Glutamatergic neuron (in vitro differentiated cells): ENCODE measurements at regions not wholly inside any gene's neighbourhood (a gene's known extent, or its start where the extent isn't known, plus 50 kb on each side); places are given as distances from the start of the nearest gene placed in this dataset.

Experiments
- DNase-seq: peaks from one replicate; pipeline ENCODE4 v3.0.0; 2022
- H3K27ac Mint-ChIP-seq: one replicate; pipeline ENCODE4 v1.8.0; 2020; ENCODE audit warnings: mild to moderate bottlenecking, mixed read lengths, inconsistent platforms; ENCODE audit not compliant: unreplicated experiment
- H3K27me3 Mint-ChIP-seq: one replicate; pipeline ENCODE4 v1.8.0; 2020; ENCODE audit warnings: mild to moderate bottlenecking, moderate library complexity, mixed read lengths, inconsistent platforms; ENCODE audit not compliant: unreplicated experiment
- H3K36me3 Mint-ChIP-seq: one replicate; pipeline ENCODE4 v1.8.0; 2020; ENCODE audit warnings: mild to moderate bottlenecking, mixed read lengths, inconsistent platforms; ENCODE audit not compliant: unreplicated experiment
- H3K4me1 Mint-ChIP-seq: one replicate; pipeline ENCODE4 v1.8.0; 2020; ENCODE audit warnings: mild to moderate bottlenecking, low read depth, mixed read lengths, inconsistent platforms; ENCODE audit not compliant: unreplicated experiment
- H3K4me3 Mint-ChIP-seq: one replicate; pipeline ENCODE4 v1.8.0; 2020; ENCODE audit warnings: mild to moderate bottlenecking, mixed read lengths, inconsistent platforms; ENCODE audit not compliant: unreplicated experiment
- H3K9me3 Mint-ChIP-seq: one replicate; pipeline ENCODE4 v1.8.0; 2020; ENCODE audit warnings: mild to moderate bottlenecking, moderate library complexity, mixed read lengths, inconsistent platforms; ENCODE audit not compliant: unreplicated experiment
- CTCF ChIP-seq: fragments of 200-600 bp; sonication (generic); IDR thresholded peaks from one replicate; pipeline ENCODE4 v1.5.0; 2021; ENCODE audit not compliant: partially characterized antibody, unreplicated experiment

- no peaks in the 10 kb centered on the region for H3K9me3 Mint-ChIP-seq
- no peak for TF ChIP-seq CTCF
These were observed 86.1 kb downstream of the RAP2A start for GRCh38 chr13:97520061-97520460.

GRCh38 chr13:97520866-97521265, 86.9 kb downstream of the RAP2A start:
- Mint-ChIP-seq H3K4me1 (no peaks in the 10 kb centered on the region), H3K27ac (no peak overlapping the region), H3K9me3 (no peaks in the 10 kb centered on the region), H3K4me3 (no peak overlapping the region), H3K27me3 (no peaks in the 10 kb centered on the region), H3K36me3 (no peaks in the 10 kb centered on the region)
- no peak for DNase-seq
- no peak for TF ChIP-seq CTCF

More at GRCh38 chr13:97520061-97520460, 86.1 kb downstream of the RAP2A start:
- DNase-seq, result no peak
- Mint-ChIP-seq H3K4me1 (no peaks in the 10 kb centered on the region), H3K27ac (no peak overlapping the region), H3K27me3 (no peaks in the 10 kb centered on the region), H3K4me3 (no peak overlapping the region), H3K36me3 (no peaks in the 10 kb centered on the region)

- no peak overlapping the region for H3K27ac Mint-ChIP-seq
- no peaks in the 10 kb centered on the region for H3K9me3 Mint-ChIP-seq
- no peak overlapping the region for H3K4me3 Mint-ChIP-seq
- DNase-seq, result no peak
- no peaks in the 10 kb centered on the region for H3K27me3 Mint-ChIP-seq
- TF ChIP-seq CTCF, result no peak
- no peaks in the 10 kb centered on the region for H3K4me1 Mint-ChIP-seq
- H3K36me3 Mint-ChIP-seq, result no peaks in the 10 kb centered on the region
These were observed 87.8 kb downstream of the RAP2A start for GRCh38 chr13:97521726-97522125.

GRCh38 chr13:97522243-97522642, 88.3 kb downstream of the RAP2A start:
- Mint-ChIP-seq H3K27ac (no peak overlapping the region), H3K9me3 (no peaks in the 10 kb centered on the region), H3K4me1 (no peaks in the 10 kb centered on the region), H3K36me3 (no peaks in the 10 kb centered on the region), H3K4me3 (no peak overlapping the region), H3K27me3 (no peaks in the 10 kb centered on the region)
- no peak for DNase-seq
- no peak for TF ChIP-seq CTCF

- H3K36me3 Mint-ChIP-seq, result no peaks in the 10 kb centered on the region
- no peak overlapping the region for H3K27ac Mint-ChIP-seq
- no peak overlapping the region for H3K4me3 Mint-ChIP-seq
- no peak for TF ChIP-seq CTCF
- no peaks in the 10 kb centered on the region for H3K27me3 Mint-ChIP-seq
- DNase-seq, result no peak
- no peaks in the 10 kb centered on the region for H3K4me1 Mint-ChIP-seq
- no peaks in the 10 kb centered on the region for H3K9me3 Mint-ChIP-seq
These were observed 92.6 kb downstream of the RAP2A start for GRCh38 chr13:97526556-97526955.
